Gastroesophageal sphincter (tissue), 3 donors: ENCODE measurements at regions not wholly inside any gene's neighbourhood (a gene's known extent, or its start where the extent isn't known, plus 50 kb on each side); places are given as distances from the start of the nearest gene placed in this dataset.

Experiments
- POLR2AphosphoS5 ChIP-seq: sonication (generic); formaldehyde crosslinking; IDR thresholded peaks from one replicate; pipeline ENCODE4 v1.6.1; 2017; ENCODE audit warnings: antibody characterized with exemption
- TF ChIP-seq, protein P1 (sequence below), 4 experiments: fragments of 200-600 bp in 2 of 4; fragments of 450-650 bp in 2 of 4; sonication (generic) in 1 of 4; IDR thresholded peaks; one replicate each; pipeline ENCODE4 v1.5.1; 2017 to 2019; ENCODE audit warnings: antibody characterized with exemption in 4 of 4, mild to moderate bottlenecking in 2 of 4, moderate library complexity in 2 of 4

- TF ChIP-seq, protein P1, sequence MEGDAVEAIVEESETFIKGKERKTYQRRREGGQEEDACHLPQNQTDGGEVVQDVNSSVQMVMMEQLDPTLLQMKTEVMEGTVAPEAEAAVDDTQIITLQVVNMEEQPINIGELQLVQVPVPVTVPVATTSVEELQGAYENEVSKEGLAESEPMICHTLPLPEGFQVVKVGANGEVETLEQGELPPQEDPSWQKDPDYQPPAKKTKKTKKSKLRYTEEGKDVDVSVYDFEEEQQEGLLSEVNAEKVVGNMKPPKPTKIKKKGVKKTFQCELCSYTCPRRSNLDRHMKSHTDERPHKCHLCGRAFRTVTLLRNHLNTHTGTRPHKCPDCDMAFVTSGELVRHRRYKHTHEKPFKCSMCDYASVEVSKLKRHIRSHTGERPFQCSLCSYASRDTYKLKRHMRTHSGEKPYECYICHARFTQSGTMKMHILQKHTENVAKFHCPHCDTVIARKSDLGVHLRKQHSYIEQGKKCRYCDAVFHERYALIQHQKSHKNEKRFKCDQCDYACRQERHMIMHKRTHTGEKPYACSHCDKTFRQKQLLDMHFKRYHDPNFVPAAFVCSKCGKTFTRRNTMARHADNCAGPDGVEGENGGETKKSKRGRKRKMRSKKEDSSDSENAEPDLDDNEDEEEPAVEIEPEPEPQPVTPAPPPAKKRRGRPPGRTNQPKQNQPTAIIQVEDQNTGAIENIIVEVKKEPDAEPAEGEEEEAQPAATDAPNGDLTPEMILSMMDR (IDR thresholded peaks at IDR 0.05), result no peak
- TF ChIP-seq POLR2AphosphoS5, result no peak
These were observed 709.0 kb downstream of the TBC1D22A start for GRCh38 chr22:47471406-47471805.
